Middle frontal gyrus (tissue), 1 donor: ENCODE measurements at regions not wholly inside any gene's neighbourhood (a gene's known extent, or its start where the extent isn't known, plus 50 kb on each side); places are given as distances from the start of the nearest gene placed in this dataset.

Experiments
- DNase-seq: peaks from one replicate; pipeline ENCODE4 v3.0.0-alpha.2; 2015; ENCODE audit warnings: low spot score; ENCODE audit errors: extremely low spot score

- DNase-seq = no peak
Observed at GRCh38 chr4:166335256-166335938, 462.4 kb downstream of the TLL1 start.

GRCh38 chr4:166341992-166342391, 469.0 kb downstream of the TLL1 start:
- no peak for DNase-seq

- DNase-seq = no peak
Observed at GRCh38 chr4:166363198-166363597, 490.2 kb downstream of the TLL1 start.

GRCh38 chr4:166366012-166366411, 493.0 kb downstream of the TLL1 start:
- DNase-seq = no peak

- DNase-seq = no peak
Observed at GRCh38 chr4:166377578-166377977, 504.5 kb downstream of the TLL1 start.

- DNase-seq = no peak
Observed at GRCh38 chr4:166386491-166387360, 513.7 kb downstream of the TLL1 start.

- DNase-seq = no peak
Observed at GRCh38 chr4:166391501-166391900, 518.5 kb downstream of the TLL1 start.

GRCh38 chr4:166399021-166399420, 526.0 kb downstream of the TLL1 start:
- no peak for DNase-seq

- no peak for DNase-seq
Observed at GRCh38 chr4:166400270-166400894, 527.3 kb downstream of the TLL1 start.

GRCh38 chr4:166413356-166413755, 540.3 kb downstream of the TLL1 start:
- peak; percentile 13 for DNase-seq

GRCh38 chr4:166414431-166414830, 541.4 kb downstream of the TLL1 start:
- no peak for DNase-seq

- no peak for DNase-seq
Observed at GRCh38 chr4:166415749-166416148, 542.7 kb downstream of the TLL1 start.

GRCh38 chr4:166421556-166422156, 548.6 kb downstream of the TLL1 start:
- DNase-seq = no peak

- DNase-seq = no peak
Observed at GRCh38 chr4:166422475-166422874, 549.4 kb downstream of the TLL1 start.

- no peak for DNase-seq
Observed at GRCh38 chr4:166426300-166426863, 553.3 kb downstream of the TLL1 start.

- no peak for DNase-seq
Observed at GRCh38 chr4:166432125-166432524, 559.1 kb downstream of the TLL1 start.

GRCh38 chr4:166432842-166433241, 559.8 kb downstream of the TLL1 start:
- DNase-seq = no peak

GRCh38 chr4:166435449-166435848, 562.4 kb downstream of the TLL1 start:
- no peak for DNase-seq

GRCh38 chr4:166458756-166459155, 585.7 kb downstream of the TLL1 start:
- no peak for DNase-seq

- DNase-seq = no peak
Observed at GRCh38 chr4:166459621-166460020, 586.6 kb downstream of the TLL1 start.

GRCh38 chr4:166460769-166461550, 587.9 kb downstream of the TLL1 start:
- DNase-seq = no peak
